ENCODE measurements at regions not wholly inside any gene's neighbourhood (a gene's known extent, or its start where the extent isn't known, plus 50 kb on each side); places are given as distances from the start of the nearest gene placed in this dataset.
"Not testable (repeated sequence)": the region's sequence is repeated elsewhere in the genome, so short reads cannot be mapped to it uniquely, and the experiment has no call there.

DNA sequence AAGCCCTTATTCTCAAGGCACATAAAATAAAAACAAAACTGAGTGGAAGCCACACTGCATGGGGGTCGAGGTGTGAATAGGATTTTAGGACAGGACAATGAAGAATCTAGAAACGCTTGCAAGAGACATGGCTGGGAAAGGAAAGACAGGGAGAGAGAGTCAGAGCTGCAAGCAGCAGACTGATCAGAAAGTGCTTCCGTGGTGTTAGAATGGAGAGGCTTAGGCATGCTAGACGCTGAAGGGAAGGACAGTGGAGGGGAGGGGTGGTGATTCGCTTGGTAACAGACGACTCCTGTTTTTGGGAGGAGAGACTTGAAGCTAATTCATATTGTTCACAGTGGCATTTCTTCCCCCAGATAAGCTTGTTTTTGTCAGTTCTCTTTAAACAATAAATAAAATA, 173.5 kb downstream of the AIPL1 start:
- Mint-ChIP-seq H3K27me3 (peaks cover 5% of the 10 kb centered on the region), H3K4me1 (no peaks in the 10 kb centered on the region), H3K4me3 (no peak overlapping the region), H3K27ac (no peak overlapping the region), H3K9me3 (ENCODE audit: low read depth) (no peaks in the 10 kb centered on the region), H3K36me3 (no peaks in the 10 kb centered on the region)
- CTCF ChIA-PET, result no interaction called here
- ATAC-seq (no peak), DNase-seq (no peak)

DNA sequence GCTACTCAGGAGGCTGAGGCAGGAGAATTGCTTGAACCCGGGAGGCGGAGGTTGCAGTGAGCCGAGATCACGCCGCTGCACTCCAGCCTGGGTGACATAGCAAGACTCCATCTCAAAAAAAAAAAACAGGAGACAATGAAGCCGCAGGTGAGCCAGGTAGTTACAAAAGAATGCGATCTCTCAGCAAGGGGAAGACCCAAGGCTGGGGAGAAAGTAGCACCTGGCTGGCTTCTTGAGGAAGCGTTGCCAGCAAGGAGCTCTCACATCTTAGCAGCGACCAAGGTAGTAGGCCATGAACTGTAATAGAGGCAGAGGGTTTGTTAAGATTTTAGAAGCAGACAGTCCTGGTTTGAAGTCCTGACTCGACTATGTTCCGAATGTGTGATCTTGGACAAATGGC, 175.0 kb downstream of the AIPL1 start:
- ATAC-seq (no peak), DNase-seq (no peak)
- H3K27ac Mint-ChIP-seq, result no peak overlapping the region
- no peaks in the 10 kb centered on the region for H3K4me1 Mint-ChIP-seq
- CTCF ChIA-PET, result no interaction called here
- H3K9me3 Mint-ChIP-seq (ENCODE audit: low read depth), result no peaks in the 10 kb centered on the region
- H3K27me3 Mint-ChIP-seq, result peaks cover 5% of the 10 kb centered on the region
- no peak overlapping the region for H3K4me3 Mint-ChIP-seq
- H3K36me3 Mint-ChIP-seq, result no peaks in the 10 kb centered on the region

DNA sequence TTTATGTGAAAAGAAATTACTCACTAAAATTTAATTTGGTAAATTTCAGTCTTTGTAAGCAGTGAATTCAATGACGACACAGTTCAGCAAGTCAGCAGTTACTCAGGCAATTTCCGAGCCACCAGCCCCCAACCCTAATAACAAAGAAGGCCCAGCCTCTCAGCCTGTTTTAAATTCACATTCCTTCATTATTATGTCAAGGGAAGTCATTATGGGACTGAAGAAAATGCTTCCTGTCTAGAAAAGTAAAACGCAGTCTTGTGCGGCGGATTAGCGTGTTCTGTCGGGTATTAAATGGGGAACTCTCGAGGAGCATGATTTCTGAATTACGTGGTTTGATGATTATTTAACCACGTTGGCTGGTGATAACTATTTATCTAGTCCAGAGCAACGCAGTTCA, 177.6 kb downstream of the AIPL1 start:
- Mint-ChIP-seq H3K9me3 (ENCODE audit: low read depth) (no peaks in the 10 kb centered on the region), H3K27me3 (peaks cover 5% of the 10 kb centered on the region), H3K4me3 (no peak overlapping the region), H3K36me3 (no peaks in the 10 kb centered on the region), H3K27ac (no peak overlapping the region), H3K4me1 (no peaks in the 10 kb centered on the region)
- ATAC-seq (no peak), DNase-seq (no peak)
- CTCF ChIA-PET, result no interaction called here

DNA sequence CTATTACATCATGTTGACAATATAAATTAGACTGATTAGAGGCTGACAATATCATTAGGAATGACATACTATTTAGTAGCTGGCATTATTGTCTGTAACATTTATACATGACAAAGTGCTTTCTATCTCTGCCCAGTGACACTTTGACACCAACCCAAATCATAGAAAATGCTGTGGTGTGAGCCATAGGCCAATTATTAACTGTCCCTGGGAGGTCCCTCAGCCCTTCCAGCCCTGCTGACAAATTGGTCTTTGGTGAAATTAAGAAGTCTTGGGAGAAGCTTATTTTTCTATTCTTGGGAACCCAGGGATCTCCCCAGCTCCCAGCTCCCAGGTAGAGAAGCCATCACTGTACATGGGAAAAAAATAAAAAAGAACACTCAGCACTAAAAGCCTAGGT, 179.6 kb downstream of the AIPL1 start:
- ATAC-seq (no peak), DNase-seq (no peak)
- Mint-ChIP-seq H3K27ac (no peak overlapping the region), H3K4me3 (no peak overlapping the region), H3K4me1 (no peaks in the 10 kb centered on the region), H3K9me3 (ENCODE audit: low read depth) (no peaks in the 10 kb centered on the region), H3K36me3 (no peaks in the 10 kb centered on the region), H3K27me3 (peaks cover 5% of the 10 kb centered on the region)
- CTCF ChIA-PET, result no interaction called here

DNA sequence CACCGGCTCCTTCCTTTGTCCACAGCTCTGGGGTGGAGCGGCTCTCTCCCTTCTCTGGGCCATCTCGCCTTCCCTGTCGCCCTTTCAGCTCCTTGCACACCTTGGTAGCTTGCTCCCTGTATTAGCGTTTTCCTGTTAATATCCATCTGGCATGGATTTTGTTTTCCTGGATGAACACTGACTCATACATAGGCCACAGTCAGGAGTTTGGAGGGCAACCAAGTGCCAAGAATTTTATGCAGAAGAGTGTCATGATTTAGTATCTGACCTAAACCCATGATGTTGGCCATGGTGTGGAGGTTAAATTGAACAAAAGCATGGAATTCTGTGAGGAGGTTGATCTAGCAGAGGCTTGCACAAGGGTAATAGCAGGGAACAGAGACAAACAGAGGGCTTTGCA, 180.9 kb downstream of the AIPL1 start:
- DNase-seq (no peak), ATAC-seq (no peak)
- H3K27me3 Mint-ChIP-seq, result peaks cover 5% of the 10 kb centered on the region
- H3K4me3 Mint-ChIP-seq, result no peak overlapping the region
- CTCF ChIA-PET, result no interaction called here
- no peak overlapping the region for H3K27ac Mint-ChIP-seq
- H3K4me1 Mint-ChIP-seq, result no peaks in the 10 kb centered on the region
- no peaks in the 10 kb centered on the region for H3K9me3 Mint-ChIP-seq (ENCODE audit: low read depth)
- no peaks in the 10 kb centered on the region for H3K36me3 Mint-ChIP-seq

DNA sequence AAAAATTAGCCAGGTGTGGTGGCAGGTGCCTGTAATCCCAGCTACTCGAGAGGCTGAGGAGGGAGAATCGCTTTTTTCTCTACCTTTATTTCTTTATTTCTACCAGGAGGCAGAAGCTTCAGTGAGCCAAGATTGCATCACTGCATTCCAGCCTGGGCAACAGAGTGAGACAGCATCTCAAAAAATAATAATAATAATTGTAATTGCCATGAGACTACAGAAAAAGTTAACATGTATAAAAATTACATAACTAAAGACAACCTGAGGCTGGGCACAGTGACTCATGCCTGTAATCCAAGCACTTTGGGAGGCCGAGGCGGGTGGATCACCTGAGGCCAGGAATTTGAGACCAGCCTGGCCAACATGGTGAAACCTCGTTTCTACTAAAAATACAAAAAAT, 181.5 kb downstream of the WSCD1 start:
- H3K4me3 Mint-ChIP-seq; H3K9me3 Mint-ChIP-seq (ENCODE audit: low read depth); H3K4me1 Mint-ChIP-seq; H3K27me3 Mint-ChIP-seq; ATAC-seq; DNase-seq; CTCF ChIA-PET; H3K27ac Mint-ChIP-seq; H3K36me3 Mint-ChIP-seq: not testable (repeated sequence)

DNA sequence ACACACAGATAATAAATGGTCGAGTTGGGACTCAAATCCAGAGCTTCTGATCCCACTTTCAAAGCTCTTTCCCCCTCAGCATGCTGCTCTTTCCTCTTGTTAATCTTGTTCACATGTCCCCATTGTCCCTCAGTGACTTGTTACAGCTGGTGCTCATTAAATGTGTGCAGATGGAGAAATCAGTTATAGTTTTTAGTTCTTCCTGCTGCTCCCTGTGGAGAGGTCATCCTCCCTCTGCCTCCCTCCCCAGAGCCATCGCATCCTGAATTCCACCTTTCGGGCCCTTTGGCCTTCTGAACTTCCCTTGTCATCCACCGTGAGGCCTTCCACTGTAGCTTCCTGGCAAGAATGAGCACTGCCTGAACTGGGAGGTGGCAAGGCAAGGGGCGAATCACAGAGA, 179.6 kb downstream of the WSCD1 start:
- no peak overlapping the region for H3K4me3 Mint-ChIP-seq
- no peaks in the 10 kb centered on the region for H3K4me1 Mint-ChIP-seq
- ATAC-seq (no peak), DNase-seq (no peak)
- CTCF ChIA-PET, result no interaction called here
- no peak overlapping the region for H3K27ac Mint-ChIP-seq
- no peaks in the 10 kb centered on the region for H3K9me3 Mint-ChIP-seq (ENCODE audit: low read depth)
- no peaks in the 10 kb centered on the region for H3K36me3 Mint-ChIP-seq
- no peaks in the 10 kb centered on the region for H3K27me3 Mint-ChIP-seq

DNA sequence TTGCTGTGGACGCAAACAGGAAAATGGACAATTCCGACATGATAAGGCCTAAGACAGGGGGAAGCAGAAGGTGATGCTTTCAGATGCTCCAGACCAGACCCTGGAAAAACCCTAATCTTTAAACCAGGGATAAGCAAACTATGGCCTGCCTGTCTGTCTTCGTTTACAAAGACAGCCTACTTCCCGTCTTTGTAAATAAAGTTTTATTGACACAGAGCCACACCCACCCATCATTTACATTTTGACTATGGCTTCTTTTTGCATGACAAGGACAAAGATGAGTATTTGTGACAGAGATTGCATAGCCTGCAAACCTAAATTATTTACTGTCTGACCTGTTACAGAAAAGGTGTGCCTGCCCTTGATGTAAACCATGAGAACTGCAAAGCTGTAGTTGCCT, 177.9 kb downstream of the WSCD1 start:
- no peak for ATAC-seq
- no peaks in the 10 kb centered on the region for H3K9me3 Mint-ChIP-seq (ENCODE audit: low read depth)

DNA sequence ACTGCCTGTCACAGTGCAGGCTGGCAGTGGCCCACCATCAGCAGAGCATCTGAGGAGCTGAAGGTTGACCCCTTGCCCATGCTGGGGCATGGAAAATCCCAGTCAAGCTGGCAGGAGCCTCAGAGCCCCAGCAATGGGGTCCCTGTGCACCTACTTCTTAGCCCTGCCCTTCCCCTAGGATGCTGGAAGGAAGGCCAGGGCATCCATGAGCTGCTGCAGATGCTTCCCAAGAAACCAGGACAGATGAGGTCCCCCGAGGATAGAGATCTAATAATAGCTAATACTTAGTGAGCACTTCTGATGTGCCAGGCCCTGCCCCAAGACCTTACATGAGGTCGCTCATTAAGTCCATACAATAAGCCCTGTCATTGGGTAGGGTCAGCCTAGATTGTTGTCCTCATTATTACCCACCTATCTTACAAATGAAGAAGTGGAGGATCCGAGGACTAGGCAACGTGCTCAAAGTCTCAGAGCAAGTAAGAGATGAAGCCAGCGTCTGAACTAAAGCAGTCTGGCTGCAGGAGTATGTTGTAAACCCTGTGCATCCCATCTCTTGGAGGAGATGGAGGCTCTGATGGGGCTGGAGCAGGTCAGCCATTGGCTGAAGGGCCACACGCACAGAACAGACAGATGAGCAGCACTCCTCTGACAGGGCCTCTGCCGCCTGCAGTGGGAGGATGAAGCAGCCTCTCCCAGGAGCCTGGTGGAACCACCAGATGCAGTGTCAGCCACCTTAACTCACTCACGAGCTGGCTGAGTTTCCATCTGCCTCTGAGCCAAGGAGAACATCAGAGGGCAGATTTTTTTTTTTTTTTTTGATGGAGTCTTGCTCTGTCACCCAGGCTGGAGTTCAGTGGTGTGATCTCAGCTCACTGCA, 175.4 kb downstream of the WSCD1 start:
- ATAC-seq (no peak), DNase-seq (no peak)
- Mint-ChIP-seq H3K4me3 (no peak overlapping the region), H3K9me3 (ENCODE audit: low read depth) (no peaks in the 10 kb centered on the region), H3K27ac (no peak overlapping the region), H3K27me3 (no peaks in the 10 kb centered on the region), H3K4me1 (no peaks in the 10 kb centered on the region), H3K36me3 (no peaks in the 10 kb centered on the region)
- CTCF ChIA-PET, result no interaction called here

More for the DNA sequence above, 177.9 kb downstream of the WSCD1 start:
- H3K36me3 Mint-ChIP-seq, result no peaks in the 10 kb centered on the region
- no peaks in the 10 kb centered on the region for H3K4me1 Mint-ChIP-seq
- H3K27me3 Mint-ChIP-seq, result no peaks in the 10 kb centered on the region
- no peak for DNase-seq
- CTCF ChIA-PET, result no interaction called here
- no peak overlapping the region for H3K27ac Mint-ChIP-seq
- no peak overlapping the region for H3K4me3 Mint-ChIP-seq

DNA sequence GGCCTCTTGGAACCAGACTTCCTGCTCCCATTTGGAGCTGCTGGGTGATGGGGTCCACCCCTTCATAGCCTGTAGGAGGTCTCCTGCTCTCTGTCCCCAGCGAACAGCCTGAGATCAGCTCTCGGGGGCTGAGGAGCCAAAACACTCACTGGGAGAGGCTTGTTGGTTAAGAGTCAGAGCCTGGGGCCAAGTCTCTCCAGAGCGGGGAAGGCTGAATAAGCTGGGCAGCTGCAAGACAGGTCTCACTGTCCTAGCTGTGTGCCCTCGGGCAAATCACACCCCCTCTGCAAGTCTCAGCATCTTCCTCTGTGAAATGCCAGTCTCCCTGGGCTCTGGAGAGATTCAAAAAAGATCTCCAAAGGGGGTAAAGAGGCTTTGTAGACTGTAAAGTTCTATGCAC, 174.6 kb downstream of the WSCD1 start:
- no peaks in the 10 kb centered on the region for H3K4me1 Mint-ChIP-seq
- no peak overlapping the region for H3K4me3 Mint-ChIP-seq
- H3K36me3 Mint-ChIP-seq, result no peaks in the 10 kb centered on the region
- DNase-seq, result no peak
- no peak overlapping the region for H3K27ac Mint-ChIP-seq
- no peak for ATAC-seq
- CTCF ChIA-PET, result no interaction called here
- no peaks in the 10 kb centered on the region for H3K9me3 Mint-ChIP-seq (ENCODE audit: low read depth)
- no peaks in the 10 kb centered on the region for H3K27me3 Mint-ChIP-seq

DNA sequence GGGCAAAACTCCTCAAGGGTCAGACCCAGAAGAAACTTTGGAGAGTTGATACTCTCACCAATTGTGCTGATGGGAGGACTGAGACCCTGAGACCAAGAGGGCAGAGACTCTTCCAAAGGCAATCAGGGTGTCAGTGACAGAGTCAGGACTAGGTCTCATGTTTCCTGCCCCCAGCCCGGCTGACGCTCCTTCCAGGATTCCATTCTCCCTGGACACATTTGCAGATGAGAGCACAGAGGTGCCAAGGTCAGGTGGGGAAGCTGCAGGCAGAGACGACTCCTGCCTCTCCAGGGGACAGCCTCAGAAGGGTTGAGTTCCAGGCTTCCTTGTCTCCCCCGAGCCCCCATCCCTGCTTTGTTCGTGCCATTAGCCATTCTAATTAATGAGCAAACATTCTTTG, 174.1 kb downstream of the WSCD1 start:
- no peak overlapping the region for H3K4me3 Mint-ChIP-seq
- H3K27me3 Mint-ChIP-seq, result no peaks in the 10 kb centered on the region
- ATAC-seq (no peak), DNase-seq (no peak)
- H3K36me3 Mint-ChIP-seq, result no peaks in the 10 kb centered on the region
- H3K4me1 Mint-ChIP-seq, result no peaks in the 10 kb centered on the region
- H3K27ac Mint-ChIP-seq, result no peak overlapping the region
- H3K9me3 Mint-ChIP-seq (ENCODE audit: low read depth), result no peaks in the 10 kb centered on the region
- CTCF ChIA-PET, result no interaction called here

DNA sequence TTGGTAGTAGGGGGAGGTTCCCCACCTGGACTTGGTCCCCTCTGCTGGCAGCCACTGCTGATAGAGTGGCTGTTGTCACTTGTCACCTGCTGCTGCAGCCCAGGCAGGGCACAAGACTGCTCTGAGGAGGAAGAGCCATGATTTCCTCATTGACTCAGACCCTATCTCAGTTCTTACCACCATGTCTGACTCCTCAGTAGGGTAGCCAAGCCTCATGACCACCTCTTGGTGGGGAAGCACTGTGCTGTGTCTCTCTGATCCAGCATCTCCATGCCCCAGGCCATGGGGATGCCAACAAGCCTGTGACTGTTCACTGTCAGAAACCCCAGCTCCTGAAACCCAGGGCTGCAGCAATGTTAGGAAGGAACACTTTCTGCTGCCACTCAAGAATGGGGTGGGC, 173.0 kb downstream of the WSCD1 start:
- Mint-ChIP-seq H3K9me3 (ENCODE audit: low read depth) (no peaks in the 10 kb centered on the region), H3K36me3 (no peaks in the 10 kb centered on the region), H3K27me3 (peaks cover 2% of the 10 kb centered on the region), H3K4me3 (no peak overlapping the region), H3K27ac (no peak overlapping the region), H3K4me1 (no peaks in the 10 kb centered on the region)
- CTCF ChIA-PET, result no interaction called here
- DNase-seq, result no peak
- no peak for ATAC-seq

DNA sequence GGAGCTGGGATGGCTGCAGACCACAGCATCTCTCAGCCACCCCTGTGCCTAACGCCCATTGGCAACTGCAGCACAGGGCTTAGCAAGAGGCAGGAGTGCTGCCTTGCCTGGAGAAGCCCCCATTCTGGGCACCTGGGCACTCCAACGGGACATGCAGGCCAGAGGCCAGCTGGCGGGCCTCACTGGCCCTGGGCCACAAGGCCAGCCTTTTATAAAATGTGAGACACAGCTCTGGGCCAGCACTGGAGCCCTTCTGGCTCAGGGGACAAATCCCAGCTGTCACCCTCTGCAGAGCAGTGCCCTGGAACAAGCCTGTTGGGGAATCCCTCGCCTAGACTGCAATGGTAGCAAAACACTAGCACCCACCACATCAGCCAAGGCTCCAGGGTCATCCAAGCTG, 171.8 kb downstream of the WSCD1 start:
- H3K4me1 Mint-ChIP-seq, result no peaks in the 10 kb centered on the region
- ATAC-seq, result no peak
- H3K9me3 Mint-ChIP-seq (ENCODE audit: low read depth), result no peaks in the 10 kb centered on the region
- H3K27me3 Mint-ChIP-seq, result peaks cover 7% of the 10 kb centered on the region
- no peak overlapping the region for H3K4me3 Mint-ChIP-seq
- no peaks in the 10 kb centered on the region for H3K36me3 Mint-ChIP-seq
- DNase-seq, result no peak
- CTCF ChIA-PET, result no interaction called here
- no peak overlapping the region for H3K27ac Mint-ChIP-seq

DNA sequence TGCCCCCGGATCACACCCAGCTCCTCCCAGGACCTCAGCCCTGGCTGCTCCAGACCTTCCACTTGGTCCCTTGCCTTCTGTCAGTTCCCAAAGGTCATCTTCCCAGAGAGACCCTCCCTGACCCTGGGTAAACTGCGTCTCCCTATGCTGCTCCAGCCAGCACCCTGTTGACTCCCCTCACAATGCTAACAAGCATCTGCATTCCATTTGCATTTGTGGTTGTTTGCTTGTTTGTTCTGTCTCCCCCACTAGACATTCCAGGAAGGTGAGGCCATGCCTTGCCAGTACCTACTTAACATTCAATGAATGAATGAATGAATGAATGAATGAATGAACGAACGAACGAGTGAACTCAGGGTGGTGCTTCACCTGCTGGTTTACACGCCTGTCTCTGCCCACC, 171.2 kb downstream of the WSCD1 start:
- ATAC-seq, result no peak
- CTCF ChIA-PET, result no interaction called here
- Mint-ChIP-seq H3K27me3 (peaks cover 10% of the 10 kb centered on the region), H3K4me1 (no peaks in the 10 kb centered on the region), H3K9me3 (ENCODE audit: low read depth) (no peaks in the 10 kb centered on the region), H3K27ac (no peak overlapping the region), H3K4me3 (no peak overlapping the region), H3K36me3 (no peaks in the 10 kb centered on the region)
- DNase-seq, result no peak

DNA sequence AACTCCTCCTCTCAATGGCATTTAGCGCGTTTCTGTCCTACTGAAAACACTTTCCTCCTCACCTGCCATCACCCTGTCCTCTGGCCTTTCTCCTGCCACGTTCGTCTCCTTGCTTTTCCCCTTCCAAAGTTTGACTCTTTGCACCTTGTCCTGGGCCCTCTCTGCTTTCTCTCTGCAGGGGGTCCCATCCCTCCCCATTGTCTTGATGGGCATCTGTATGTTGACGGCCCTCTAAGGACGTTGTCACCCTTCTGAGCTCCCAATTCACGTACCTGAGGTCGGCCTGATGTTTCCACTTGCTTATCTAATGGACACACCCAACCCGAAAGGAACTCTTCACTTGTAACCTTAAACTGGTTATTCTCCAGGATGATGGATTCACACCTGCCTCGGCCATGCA, 170.4 kb downstream of the WSCD1 start:
- CTCF ChIA-PET, result interaction anchor here (0.6 kb wide), 1 partner anchor 651 kb away, joined by 4 read pairs; no protein-coding TSS in a partner anchor
- ATAC-seq, result no peak
- H3K27me3 Mint-ChIP-seq, result peaks cover 10% of the 10 kb centered on the region
- H3K4me1 Mint-ChIP-seq, result no peaks in the 10 kb centered on the region
- no peaks in the 10 kb centered on the region for H3K36me3 Mint-ChIP-seq
- no peak overlapping the region for H3K4me3 Mint-ChIP-seq
- H3K27ac Mint-ChIP-seq, result no peak overlapping the region
- no peaks in the 10 kb centered on the region for H3K9me3 Mint-ChIP-seq (ENCODE audit: low read depth)
- no peak for DNase-seq

Measured in activated CD8-positive, alpha-beta memory T cell treated with anti-CD3 and anti-CD28 coated beads, Interleukin-2, amount 10 ng/mL, durations not matched to agents 7 days and 5 days (primary cell).